HG03025 (cell line): ENCODE measurements at regions not wholly inside any gene's neighbourhood (a gene's known extent, or its start where the extent isn't known, plus 50 kb on each side); places are given as distances from the start of the nearest gene placed in this dataset.
"Not testable (repeated sequence)": the region's sequence is repeated elsewhere in the genome, so short reads cannot be mapped to it uniquely, and the experiment has no call there.

Source experiments
- ATAC-seq: cut with Tn5 transposase; IDR thresholded peaks from one replicate; pipeline ENCODE4 v1.9.1; 2021; ENCODE audit warnings: mild to moderate bottlenecking, moderate library complexity; ENCODE audit not compliant: unreplicated experiment, low FRiP score

DNA sequence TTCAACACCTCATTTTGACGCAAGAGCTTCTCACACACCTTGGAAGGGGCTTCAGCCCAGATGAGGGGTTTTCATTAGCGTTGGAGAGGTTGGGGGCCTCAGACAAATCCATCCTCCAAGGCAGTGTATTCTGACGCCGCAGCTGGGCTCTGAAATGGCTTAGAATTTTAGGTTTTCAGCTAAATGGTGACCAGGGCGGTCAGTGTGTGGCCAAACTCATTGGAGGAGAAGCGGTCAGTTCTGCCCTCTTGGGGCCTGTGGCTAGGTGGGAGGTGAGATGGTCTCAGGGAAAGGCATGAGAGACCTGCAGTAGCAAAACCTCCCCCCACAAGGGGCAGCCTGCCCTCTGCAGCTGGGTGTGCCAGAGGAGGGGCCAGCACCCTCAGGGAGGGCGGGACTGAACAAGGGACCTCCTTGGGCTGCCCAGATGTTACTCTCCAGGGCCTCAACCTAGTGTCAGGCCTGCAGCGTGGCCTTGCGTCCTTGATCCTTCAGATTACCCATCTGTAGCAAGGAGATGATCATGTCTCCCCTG is 155.8 kb downstream of the URI1 start:
- no peak for ATAC-seq

DNA sequence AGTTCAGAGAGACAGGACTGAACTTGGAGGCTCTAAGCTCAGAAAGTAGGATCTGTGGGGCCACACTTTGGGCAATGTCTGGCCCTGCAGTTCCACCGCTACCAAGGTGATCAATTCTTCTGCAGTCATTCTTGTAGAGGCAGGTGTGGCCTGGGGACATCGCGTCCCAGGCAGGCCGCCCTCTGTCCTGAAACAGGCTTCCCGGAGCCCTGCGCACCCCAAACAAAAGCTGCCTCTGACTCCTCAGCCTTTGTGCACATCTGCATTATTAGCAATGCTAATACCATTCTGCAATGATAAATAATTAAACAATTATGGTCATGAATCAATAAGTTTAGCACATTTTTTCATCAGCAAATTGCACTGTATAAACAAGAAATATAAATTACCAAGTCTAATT is 160.2 kb downstream of the URI1 start:
- no peak for ATAC-seq

DNA sequence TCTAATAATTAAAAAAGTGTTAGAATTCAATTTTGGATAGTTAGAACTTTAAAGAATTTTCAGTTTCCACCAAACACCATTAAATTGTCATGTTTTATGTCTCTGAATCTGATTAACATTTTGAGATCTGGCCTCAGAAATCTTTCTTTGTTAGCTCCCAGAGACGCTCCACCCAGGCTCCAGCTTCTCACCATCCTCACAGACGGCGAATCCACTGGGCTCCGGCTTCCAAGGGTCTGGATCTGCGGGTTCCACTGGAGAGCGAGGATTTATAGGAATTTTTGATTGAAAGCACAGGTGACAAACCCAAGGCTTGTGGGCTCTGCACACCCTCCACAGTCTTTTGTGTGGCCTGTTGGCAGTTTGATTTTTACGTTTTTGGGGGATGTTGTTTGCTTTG is 160.6 kb downstream of the URI1 start:
- no peak for ATAC-seq

DNA sequence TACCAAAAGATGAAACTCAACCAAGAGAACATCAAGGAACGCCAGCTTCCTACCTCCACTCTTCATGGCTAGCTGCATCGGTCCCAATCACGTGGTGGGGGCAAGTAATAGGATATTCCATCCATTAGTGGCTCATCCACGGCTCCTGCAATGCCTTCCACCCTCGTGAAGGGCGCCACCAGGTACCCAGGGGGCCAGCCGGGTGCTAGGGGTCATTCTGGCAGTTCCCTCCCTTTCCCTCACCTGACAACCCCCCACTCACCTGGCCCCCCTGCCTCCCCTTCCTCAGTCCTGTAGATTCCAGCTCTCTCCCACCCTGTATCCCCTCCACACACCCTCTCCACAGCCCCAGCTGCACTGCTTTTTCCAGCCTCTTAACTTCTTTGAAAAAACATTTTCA is 161.9 kb downstream of the URI1 start:
- ATAC-seq, result no peak

DNA sequence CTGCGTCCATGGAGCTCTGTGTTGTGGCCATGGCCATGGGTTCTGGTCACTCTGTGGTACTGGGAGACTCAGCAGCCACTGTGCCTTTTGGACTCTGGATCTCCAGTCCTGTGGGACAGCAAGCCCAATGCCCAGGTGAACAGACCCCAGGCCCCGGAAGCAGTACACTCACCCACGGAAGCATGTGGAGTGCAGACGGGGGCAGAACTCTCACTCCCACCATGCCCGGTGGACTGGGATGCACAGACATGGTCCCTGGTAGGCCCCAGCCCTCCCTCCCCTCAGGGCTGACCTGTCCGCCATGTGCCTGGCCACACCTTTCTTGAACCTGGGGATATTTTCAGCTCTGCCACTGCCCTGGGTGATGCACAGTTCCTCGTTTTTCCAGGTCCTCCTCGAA is 163.3 kb downstream of the URI1 start:
- ATAC-seq, result no peak

DNA sequence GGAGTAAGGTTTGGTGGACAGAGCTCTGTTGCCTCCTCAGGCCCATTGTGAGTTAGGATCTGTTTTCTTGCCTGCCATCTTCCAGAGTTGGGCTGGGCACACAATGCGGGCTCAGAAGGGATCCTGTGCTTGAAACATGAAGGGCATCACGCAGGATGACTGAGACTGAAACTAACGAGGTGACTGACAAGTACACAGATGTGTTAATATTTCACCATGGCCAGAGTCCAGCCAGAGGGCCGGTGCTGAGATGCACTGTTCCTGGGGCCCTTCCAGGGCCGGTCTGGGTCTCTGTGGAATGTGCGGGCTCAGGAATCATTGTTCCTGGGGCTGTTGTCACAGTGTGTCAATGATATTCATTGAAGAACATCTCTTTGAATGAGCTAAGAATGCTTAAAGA is 163.7 kb downstream of the URI1 start:
- ATAC-seq, result no peak

DNA sequence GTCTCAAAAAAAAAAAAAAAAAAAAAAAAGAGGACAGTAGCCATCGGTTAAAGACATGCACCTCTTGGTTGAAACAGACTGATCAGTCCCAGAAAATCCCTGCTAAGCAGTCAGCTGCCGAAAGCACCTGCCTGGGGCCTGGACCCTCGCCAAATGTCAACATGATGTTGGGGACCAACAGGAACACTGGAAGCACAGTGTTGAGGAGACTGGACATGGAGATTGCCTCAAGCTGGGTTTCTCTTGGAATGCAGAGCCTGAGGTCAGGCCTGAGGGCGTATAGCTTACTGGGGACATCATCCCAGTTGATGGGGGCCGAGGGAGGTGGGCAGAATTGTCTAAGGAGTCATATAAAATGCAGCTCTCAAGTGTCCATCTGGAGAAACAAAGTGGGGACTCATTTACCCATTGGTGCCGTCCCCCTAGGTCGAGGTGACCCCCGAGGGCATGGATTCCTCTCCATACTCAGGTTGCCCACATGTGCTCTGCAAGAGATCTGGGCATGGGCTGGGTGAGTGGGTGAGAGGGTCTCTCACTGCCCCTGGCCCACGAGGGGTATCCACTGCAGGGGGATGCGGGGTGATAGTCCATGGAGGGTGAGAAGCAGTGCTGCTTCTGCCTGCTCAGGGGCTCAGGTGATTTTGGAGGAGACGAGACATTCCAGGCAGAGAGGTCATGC is 164.5 kb downstream of the URI1 start:
- no peak for ATAC-seq

DNA sequence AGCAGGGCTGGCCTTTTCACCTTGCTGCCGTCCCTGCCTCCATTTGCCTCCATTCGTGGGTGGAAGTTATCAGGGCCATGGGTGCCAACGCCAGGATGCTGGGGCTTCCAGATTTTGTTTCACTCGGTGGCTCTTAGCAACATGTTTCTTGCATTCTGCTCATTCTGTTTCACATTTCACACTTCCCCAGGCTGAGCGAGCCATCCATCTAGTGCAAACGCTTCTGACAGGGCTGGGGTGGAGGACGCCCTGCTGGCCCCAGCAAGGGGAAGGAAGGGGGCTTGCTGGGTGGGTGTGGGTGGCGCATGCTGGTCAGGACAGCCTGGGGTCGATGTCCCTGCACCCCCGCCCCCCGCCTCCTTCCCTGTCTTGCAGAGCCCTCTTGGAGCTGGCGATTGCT is 165.2 kb downstream of the URI1 start:
- no peak for ATAC-seq

DNA sequence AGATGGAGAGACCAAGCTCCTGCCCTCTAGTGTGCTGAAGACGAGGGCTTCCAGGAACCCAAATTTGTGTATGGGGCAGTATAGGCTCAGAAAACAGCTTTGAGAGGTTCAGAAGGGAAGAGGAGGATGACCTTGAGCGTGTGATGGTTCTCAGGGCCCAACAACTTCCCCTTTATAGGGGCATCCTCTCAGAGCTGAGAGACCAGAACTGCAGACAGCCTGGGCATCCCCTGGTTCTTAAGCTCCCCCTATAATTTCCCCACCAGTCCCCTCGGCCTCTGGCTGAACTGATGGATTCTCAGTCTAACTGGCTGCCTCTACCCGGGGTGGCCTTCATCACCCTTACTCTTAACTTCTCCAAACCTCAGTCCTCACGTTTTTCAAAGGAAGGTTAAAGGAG is 167.5 kb downstream of the URI1 start:
- ATAC-seq, result no peak

DNA sequence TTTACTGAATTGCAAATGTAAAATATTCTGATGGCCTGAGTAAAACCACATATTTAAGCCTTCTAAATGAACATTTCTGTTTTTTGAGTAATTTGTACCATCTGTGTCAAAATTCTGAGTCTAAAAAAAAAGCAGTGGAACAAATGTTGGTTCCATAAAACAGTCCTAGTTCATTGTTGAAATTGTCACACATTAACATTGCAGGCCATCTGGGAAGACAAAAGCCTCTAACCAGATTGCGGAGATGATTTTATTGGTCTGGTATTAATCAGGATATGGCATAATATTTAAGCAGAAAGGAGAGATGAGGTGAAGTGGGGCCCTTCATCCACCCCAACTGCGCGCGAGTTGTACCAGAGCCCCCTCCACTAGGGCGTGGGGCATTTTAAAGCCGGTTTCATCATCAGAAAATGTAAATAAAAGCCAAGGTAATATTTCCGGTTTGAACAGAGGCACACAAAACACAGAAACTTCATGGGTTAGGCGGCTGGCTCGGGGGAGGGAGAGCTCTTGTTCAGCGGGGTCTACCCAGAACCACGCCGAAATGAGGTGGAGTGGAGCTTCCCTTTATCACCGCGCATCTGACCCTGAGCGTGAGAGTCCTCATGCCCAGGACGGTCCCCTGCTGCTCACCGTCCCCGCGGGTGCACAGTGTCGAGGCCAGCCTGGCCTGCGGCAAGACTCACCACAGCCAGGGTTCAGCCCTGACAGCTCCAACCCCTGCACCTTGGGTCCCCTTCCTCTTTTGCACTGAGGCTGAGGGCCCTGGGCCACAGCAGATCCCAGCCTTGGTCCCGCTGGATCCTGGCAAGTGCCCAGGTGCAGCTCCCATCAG is 169.2 kb downstream of the URI1 start:
- no peak for ATAC-seq

DNA sequence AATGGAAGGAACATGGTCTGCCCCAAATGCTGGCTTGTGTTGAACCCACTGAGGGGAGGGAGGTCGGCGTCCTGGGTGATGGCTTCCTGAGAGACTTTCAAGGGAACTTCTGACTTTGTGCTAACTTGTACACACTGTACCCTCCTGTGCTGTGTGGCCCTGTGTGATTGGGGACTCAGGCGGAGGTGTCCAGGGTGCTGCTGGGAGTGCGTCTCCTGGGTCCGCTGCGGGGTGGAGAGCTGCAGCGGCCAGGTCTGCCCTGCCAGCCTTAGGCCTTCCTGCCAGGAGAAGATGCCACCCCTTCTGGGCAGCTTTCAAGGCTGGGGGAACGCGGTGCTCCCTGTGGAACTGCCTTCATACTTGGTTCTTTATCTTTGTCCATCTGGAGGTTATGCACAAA is 170.1 kb downstream of the URI1 start:
- ATAC-seq, result no peak

DNA sequence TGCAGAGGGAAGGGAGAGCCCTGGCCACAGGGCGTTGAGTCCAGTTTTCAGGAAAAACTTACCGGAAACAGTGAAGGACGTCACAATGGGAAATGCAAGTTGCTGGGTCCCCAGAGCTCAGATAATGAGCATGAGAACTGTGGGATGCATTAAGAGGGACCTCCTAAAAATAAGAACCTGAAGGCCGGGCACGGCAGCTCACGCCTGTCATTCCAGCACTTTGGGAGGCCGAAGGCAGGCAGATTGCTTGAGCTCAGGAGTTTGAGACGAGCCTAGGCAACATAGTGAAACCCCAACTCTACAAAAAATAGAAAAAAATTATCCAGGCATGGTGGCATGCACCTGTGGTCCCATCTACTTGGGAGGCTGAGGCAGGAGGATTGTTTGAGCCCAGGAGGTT is 170.6 kb downstream of the URI1 start:
- ATAC-seq, result no peak

DNA sequence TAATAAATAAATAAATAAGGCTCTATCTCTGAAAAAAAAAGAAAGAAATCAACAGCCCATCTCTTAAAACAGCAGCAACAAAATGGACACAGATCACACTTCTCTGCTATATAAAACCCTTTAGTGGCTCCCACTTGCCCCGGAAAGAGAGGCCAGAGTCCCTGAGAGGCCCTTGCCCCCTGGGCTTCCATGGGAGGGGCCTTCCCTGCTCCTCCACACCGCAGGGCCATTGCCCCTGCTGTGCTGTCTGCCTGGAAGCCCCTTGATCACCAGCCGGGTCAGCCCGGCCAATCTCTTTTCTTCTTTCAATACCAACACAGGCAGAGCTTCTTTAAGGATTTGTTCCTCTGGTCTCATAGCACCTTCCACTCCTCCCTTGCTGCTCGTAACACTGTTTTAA is 171.1 kb downstream of the URI1 start:
- no peak for ATAC-seq

DNA sequence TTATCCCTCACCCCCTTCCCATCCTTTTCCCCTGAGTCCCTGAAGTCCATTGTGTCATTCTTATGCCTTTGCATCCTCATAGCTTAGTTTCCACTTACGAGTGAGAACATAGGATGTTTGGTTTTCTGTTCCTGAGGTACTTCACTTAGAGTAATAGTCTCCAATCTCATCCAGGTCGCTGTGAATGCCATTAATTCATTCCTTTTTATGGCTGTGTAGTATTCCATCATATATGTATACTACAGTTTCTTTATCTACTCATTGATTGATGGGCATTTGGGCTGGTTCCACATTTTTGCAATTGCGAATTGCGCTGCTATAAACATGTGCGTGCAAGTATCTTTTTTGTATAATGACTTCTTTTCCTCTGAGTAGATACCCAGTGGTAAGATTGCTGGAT is 172.1 kb downstream of the URI1 start:
- not testable (repeated sequence) for ATAC-seq

DNA sequence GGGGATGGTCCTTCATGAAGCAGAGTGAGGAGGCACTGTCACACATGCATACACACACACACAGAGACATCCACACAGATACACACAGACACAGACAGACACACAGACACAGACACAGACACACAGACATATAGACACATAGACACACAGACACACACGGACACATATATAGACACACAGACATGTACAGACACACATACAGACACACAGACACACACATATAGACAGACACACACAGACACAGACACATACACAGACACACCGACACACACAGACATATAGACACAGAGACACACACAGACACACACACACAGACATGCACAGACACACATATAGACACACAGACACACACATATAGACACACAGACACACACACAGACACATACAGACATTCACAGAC is 173.9 kb downstream of the URI1 start:
- ATAC-seq, result no peak

DNA sequence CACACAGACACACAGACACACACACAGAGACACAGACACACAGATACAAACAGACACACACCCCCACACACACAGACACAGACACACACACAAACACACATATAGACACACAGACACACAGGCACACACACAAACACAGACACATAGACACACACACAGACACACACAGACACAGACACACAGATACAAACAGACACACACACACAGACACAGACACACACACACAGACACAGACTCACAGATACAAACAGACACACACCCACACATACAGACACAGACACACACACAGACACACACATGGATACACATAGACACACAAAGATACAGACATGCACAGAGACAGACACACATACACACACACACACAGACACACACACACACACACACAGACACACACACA is 174.5 kb downstream of the URI1 start:
- no peak for ATAC-seq

DNA sequence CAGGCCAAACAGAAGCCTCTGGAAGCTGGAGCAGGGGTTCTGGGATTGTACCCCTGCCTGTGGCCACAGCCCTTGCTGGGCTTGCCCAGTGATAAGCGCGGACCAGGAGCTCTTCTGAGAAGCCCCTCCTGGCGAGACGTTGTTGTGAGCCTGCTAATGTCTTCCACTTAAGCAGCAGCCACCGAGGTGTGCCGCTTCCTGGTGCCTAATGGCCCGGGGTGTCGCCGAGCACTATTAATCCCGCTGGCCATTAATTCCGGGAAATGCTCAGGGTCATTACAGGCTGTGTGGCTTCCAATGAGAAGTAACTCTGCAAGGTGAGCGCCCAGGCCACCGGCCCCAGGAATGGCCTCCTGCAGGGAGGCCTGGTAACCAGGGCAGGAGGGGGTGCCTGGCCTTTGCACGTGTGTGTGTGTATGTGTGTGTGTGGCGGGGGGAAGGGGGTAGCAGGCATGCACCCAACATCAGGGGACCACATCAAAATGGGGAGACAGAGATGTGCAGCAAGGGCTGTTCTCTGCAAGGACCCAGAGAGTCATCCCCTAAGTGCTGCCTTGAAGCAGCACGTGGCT is 175.0 kb downstream of the URI1 start:
- no peak for ATAC-seq

DNA sequence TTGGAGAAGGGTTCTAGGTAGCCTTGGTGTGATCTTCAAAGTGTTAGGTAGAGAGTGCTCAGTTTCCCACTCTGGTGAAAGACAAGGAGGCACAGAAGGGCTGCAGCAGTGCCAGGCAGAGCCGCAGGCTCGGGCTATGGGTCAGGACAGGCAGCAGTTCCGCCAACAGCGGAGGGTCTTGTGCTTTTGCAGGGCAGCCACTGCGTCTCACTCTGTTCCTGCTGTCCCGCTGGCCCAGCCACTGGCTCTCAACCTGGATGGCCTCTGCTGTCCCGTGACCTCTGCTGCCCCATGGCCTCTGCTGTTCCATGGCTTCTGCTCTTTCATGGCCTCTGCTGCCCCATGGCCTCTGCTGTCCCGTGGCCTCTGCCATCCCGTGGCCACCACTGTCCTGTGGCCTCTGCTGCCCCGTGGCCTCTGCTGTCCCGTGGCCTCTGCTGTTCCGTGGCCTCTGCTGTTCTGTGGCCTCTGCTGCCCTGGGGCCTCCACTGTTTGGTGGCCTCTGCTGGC is 175.7 kb downstream of the URI1 start:
- ATAC-seq, result no peak

DNA sequence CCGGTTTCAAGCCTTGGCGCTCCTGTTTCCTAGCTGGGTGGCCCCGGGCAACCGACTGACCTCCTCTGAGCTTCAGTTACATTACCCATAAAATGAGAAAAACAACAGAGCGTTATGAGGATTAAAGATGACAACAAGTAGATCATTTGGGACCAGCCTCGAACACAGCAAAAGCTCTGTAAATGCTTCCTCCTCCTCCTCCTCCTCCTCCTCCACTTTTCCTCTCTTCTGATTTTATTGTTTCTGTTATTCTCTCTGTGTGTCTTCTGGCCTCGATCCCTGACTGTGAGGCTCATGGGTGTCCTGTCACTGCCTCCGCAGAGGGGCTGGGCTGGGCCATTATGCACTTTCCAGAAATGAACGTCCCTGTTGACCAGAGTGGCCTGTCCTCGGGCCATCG is 176.2 kb downstream of the URI1 start:
- ATAC-seq, result no peak

DNA sequence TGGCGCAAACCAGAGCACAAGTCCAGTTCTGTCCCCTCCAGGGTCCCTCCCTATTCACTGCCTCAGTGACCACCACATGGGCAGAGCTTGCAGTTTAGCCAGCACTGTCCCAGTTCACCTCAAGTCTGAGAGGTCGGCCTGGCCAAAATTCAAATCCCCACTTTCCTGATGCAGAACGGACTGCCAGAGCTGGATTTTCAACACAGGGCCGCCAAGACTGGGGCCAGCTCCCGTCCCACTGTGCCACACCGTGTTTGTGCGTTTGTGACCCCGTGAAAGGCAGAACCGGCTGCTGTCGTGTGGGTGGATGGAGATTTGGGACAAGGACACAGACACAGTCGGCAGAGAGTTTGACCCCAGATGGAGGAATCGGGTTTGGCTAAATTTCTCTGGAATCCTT is 176.7 kb downstream of the URI1 start:
- ATAC-seq, result no peak

DNA sequence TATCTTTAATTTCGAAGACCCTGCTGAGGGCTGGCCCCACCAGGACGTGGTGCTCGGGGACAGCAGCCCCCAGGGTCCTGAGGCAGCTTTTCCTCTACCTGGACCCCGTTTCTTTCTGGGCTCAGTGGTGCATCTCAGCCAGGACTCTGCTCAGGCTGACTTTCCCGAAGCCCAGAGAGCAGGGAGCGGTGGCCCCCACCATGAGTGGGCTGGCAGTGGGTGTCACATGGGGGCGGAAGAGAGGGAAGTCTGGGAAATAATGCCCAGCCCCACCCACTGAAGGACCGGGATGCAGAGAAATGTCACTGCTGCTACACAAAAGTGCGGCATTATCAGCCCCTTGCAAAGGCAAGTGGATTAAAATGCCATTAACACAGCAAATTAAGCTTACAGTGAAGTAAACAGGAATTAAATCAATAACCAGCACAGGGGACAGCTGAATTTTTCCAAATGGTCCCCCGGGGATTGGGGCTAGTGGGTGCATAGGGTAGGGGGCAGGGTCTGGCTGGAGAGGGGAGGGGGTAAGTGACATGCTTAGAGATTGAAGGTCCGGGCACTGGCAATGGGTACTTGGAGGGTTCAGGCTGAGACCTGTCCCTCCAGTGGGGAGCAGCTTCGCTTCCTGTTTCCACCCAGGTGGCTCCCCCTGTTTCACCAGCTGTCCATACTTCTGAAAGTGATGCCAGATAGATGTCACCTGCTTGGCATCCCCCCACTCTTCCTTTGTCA is 177.3 kb downstream of the URI1 start:
- no peak for ATAC-seq
